ENCODE measurements at regions not wholly inside any gene's neighbourhood (a gene's known extent, or its start where the extent isn't known, plus 50 kb on each side); places are given as distances from the start of the nearest gene placed in this dataset.

DNA sequence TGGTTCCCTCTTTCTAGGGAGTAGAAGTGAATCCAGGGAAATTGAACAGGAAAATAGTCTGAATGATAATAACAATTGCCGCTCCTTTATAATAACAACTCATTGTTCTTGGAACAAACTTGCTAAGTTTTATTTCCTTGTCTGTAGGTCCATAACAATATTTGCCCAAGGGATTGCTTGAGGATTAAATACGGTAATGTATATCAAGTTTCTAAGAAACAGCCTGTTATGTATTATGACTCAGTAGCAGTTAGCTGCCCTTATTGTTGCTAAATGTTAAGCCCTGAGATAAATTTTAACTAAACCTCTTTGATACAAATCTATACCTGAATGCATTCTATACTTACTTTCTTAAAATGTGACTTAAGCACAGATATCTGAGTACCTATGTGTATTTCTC lies 215.9 kb upstream of the AADAT start:
- TF ChIP-seq TEAD4 (IDR thresholded peaks at IDR 0.05; ENCODE audit: low read depth, low read length): no peak
- TF ChIP-seq RAD21 (IDR thresholded peaks at IDR 0.05 in 1 of 2, conservative IDR thresholded peaks at IDR 0.05 in 1 of 2; ENCODE audit: low read depth in 2 of 2, low read length in 2 of 2): no peak
- TF ChIP-seq, protein P1, sequence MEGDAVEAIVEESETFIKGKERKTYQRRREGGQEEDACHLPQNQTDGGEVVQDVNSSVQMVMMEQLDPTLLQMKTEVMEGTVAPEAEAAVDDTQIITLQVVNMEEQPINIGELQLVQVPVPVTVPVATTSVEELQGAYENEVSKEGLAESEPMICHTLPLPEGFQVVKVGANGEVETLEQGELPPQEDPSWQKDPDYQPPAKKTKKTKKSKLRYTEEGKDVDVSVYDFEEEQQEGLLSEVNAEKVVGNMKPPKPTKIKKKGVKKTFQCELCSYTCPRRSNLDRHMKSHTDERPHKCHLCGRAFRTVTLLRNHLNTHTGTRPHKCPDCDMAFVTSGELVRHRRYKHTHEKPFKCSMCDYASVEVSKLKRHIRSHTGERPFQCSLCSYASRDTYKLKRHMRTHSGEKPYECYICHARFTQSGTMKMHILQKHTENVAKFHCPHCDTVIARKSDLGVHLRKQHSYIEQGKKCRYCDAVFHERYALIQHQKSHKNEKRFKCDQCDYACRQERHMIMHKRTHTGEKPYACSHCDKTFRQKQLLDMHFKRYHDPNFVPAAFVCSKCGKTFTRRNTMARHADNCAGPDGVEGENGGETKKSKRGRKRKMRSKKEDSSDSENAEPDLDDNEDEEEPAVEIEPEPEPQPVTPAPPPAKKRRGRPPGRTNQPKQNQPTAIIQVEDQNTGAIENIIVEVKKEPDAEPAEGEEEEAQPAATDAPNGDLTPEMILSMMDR (IDR thresholded peaks at IDR 0.05; ENCODE audit: control extremely low read depth in 1 of 3, insufficient read depth in 1 of 3, low read depth in 1 of 3, low read length in 3 of 3): no peak
- no peak for TF ChIP-seq MAFK (IDR thresholded peaks at IDR 0.05; ENCODE audit: low read depth, low read length)
- no peak for TF ChIP-seq POLR2A (IDR thresholded peaks at IDR 0.05; ENCODE audit: control extremely low read depth in 1 of 2, low read depth in 2 of 2, low read length in 2 of 2)
- TF ChIP-seq, protein P2, sequence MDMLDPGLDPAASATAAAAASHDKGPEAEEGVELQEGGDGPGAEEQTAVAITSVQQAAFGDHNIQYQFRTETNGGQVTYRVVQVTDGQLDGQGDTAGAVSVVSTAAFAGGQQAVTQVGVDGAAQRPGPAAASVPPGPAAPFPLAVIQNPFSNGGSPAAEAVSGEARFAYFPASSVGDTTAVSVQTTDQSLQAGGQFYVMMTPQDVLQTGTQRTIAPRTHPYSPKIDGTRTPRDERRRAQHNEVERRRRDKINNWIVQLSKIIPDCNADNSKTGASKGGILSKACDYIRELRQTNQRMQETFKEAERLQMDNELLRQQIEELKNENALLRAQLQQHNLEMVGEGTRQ (IDR thresholded peaks at IDR 0.05; ENCODE audit: low read length): no peak
- TF ChIP-seq SP1 (IDR thresholded peaks at IDR 0.05; ENCODE audit: low read depth, low read length): no peak
- TF ChIP-seq, protein P3, sequence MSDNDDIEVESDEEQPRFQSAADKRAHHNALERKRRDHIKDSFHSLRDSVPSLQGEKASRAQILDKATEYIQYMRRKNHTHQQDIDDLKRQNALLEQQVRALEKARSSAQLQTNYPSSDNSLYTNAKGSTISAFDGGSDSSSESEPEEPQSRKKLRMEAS (IDR thresholded peaks at IDR 0.05): no peak
- TF ChIP-seq EGR1 (IDR thresholded peaks at IDR 0.05; ENCODE audit: borderline replicate concordance, low read depth, low read length): no peak
- no peak for TF ChIP-seq RXRA (IDR thresholded peaks at IDR 0.05; ENCODE audit: insufficient read depth, low read depth, low read length)
- no peak for TF ChIP-seq EZH2 (IDR thresholded peaks at IDR 0.05; ENCODE audit: low read depth, low read length, severe bottlenecking)
- TF ChIP-seq POLR2AphosphoS5 (IDR thresholded peaks at IDR 0.05; ENCODE audit: low read depth, low read length): no peak
- no peak for TF ChIP-seq PHF8 (conservative IDR thresholded peaks at IDR 0.05; ENCODE audit: low read depth, low read length)
- no peak for TF ChIP-seq CREB1 (IDR thresholded peaks at IDR 0.05)
